ENCODE measurements at regions not wholly inside any gene's neighbourhood (a gene's known extent, or its start where the extent isn't known, plus 50 kb on each side); places are given as distances from the start of the nearest gene placed in this dataset.

DNA sequence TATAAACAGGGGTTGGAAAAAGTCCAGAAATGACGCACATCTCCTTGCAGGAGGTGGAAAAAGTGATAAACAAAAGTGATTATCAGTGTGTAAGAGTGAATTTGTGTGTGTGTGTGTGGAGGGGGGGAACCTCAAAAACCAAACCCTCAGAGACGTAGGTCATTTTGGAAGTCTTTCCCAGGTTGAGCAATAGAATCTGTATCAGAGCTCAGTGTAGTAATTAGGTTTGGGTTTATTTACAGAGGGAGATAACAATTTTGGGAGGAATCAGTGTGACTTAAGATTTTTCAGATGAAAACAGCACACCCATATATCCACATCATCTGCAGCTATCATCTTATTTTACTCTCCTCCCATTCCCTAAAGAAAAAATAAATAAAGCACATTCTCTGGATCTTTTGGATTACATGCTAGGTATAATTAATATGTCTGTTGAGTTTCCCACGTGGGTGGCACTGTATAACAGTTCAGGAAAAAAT, 406.4 kb downstream of the FGF9 start:
- TF ChIP-seq, protein P1, sequence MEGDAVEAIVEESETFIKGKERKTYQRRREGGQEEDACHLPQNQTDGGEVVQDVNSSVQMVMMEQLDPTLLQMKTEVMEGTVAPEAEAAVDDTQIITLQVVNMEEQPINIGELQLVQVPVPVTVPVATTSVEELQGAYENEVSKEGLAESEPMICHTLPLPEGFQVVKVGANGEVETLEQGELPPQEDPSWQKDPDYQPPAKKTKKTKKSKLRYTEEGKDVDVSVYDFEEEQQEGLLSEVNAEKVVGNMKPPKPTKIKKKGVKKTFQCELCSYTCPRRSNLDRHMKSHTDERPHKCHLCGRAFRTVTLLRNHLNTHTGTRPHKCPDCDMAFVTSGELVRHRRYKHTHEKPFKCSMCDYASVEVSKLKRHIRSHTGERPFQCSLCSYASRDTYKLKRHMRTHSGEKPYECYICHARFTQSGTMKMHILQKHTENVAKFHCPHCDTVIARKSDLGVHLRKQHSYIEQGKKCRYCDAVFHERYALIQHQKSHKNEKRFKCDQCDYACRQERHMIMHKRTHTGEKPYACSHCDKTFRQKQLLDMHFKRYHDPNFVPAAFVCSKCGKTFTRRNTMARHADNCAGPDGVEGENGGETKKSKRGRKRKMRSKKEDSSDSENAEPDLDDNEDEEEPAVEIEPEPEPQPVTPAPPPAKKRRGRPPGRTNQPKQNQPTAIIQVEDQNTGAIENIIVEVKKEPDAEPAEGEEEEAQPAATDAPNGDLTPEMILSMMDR (IDR thresholded peaks at IDR 0.05; ENCODE audit: insufficient read depth, low read depth, low read length), result no peak
- no peak for TF ChIP-seq EZH2 (IDR thresholded peaks at IDR 0.05; ENCODE audit: insufficient read depth, low read length)
